Urothelium cell line (cell line): ENCODE measurements at regions not wholly inside any gene's neighbourhood (a gene's known extent, or its start where the extent isn't known, plus 50 kb on each side); places are given as distances from the start of the nearest gene placed in this dataset.
A peak's percentile ranks its signal among the peaks of the same experiment; 100 is the strongest.
"Not testable (repeated sequence)": the region's sequence is repeated elsewhere in the genome, so short reads cannot be mapped to it uniquely, and the experiment has no call there.

Source experiments
- DNase-seq: peaks from one replicate; pipeline ENCODE4 v3.0.0; 2011; ENCODE audit warnings: low spot score, mixed read lengths
- FAIRE-seq: peaks from 2 replicates; lab custom pipeline; 2011; peaks lifted over from hg19 to GRCh38; lab: Jason Lieb, UNC

DNA sequence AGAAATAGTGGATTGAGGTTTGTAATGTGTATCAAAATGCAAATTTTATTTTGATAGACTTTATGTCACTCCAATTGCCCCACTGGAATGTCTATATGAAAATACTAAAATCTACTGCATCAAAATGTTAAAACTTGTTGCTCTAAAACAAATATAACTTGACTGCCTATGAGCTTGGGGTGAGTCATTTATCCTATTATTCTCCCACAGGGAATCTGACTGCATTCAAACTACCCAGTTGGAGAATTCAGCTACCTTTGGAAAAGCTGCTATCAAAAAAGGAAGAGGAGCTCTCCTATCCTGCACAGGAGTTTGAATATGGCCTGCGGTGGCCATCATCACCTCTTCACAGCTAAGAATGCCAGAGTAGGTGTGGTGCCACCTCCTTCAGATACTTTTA, 173.1 kb downstream of the KLHL28 start:
- DNase-seq (no peak), FAIRE-seq (no peak)

DNA sequence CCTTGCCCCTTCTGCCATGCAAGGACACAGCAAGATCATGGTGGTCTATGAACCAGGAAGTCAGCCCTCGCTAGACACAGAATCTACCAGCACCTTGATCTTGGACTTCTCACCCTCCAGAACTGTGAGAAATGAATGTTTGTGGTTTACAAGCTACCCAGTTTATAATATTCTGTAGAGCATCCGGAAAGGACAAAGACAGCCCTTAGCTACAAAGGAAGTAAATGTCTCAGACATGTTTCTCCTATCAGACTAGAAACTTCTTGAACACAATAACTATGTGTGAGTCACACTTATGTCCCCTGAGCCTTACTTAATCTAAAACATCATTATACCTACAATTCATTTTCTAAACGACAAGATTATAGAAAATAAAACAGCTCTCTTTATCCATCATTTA, 176.7 kb downstream of the KLHL28 start:
- DNase-seq, result peak; percentile 33
- no peak for FAIRE-seq

DNA sequence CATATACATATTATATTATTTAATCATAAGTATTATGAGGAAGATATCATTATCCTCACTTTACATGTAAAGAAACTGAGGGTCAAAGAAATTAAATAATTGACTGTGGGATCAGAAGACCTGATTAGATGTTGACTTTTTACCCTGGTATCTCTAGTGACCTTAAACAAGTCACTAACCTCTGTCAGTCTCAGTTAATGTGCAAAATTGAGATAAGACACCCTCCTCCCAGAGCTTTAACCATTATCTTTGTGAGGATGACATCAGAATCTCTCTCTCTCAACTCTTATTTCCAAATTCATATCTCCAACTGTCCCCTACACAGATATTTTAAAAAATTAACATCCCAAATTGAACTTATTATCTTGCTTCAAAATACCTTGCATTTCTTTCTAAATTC, 177.8 kb downstream of the KLHL28 start:
- FAIRE-seq, result no peak
- DNase-seq, result no peak

DNA sequence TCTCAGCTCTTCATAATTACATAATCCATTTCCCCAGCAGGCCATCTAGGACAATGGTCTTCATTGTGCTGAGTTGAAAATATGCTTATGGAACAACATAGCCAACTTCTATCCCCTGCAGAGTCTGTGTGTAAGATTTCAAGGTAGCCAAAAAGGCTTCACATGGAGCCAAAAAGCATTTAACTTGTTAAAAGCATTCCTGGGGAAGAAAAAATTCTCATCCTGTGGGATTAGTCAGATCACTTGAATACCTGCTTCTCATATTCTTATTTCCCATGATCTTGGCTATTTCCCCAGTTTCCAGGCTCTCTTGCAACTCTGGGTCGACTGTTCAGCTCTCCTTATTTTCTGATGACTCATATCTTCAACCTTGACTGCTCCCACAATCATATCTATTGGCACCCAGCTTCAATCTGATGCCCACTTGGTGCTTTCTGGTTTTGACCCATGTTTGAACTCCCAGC, 178.9 kb downstream of the KLHL28 start:
- peak; percentile 71 for DNase-seq
- FAIRE-seq, result peak; percentile 13

DNA sequence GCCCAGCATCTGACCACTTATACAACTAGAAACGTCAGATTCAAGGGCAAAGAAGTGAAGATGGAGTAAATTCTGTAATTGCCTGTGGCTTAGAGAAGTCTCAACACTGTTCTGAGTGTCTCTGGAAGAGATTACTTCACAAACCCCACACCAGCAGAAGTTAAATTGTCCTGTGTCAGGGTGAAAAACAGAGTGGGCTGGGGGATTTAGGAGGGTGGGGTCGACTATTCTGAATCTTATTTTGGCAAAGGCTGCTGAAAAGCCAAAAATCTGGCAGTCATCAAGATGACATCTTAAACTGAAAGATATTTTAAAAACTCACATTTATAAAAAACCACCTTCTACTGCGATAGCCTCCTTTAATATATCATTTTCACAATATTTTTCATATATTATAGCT, 180.8 kb downstream of the KLHL28 start:
- FAIRE-seq (no peak), DNase-seq (no peak)

DNA sequence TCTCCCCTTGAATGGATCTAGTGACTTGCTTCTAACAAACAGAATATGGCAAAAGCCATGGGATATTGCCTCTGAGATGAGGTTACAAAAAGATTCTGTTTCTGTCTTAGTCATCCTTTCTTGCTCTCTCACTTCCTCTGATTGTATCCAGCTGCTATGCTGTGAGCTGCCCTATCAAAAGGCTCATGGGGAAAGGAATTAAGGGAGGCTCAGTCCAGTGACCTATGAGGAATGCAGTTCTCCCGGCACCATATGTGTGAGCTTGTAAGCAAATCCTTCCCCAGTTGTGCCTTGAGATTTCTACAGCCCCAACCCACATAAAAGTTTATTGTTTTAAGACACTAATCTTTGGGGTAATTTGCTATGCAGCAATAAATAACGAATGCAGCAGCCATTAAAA, 183.1 kb downstream of the KLHL28 start:
- FAIRE-seq, result no peak
- DNase-seq, result peak; percentile 37

DNA sequence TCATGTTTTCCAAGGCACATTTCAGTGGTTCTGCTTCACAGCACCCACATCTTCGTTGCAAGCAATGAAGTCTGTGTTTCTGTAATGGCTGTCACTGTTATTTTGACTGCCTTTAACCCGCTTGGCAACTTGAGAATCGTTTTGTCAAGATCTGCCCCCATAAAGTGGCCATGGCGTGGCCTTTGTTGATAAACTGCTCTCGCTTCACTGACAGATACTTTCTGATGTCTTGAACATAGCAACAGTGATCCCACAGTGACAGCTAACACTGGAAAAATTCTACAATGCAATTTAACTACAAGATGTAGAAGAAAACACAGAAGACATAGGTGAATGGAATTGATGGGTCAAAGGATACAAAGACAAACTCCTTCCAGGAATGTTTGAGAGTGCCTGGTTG, 184.2 kb downstream of the KLHL28 start:
- FAIRE-seq (peak; percentile 58), DNase-seq (no peak)

DNA sequence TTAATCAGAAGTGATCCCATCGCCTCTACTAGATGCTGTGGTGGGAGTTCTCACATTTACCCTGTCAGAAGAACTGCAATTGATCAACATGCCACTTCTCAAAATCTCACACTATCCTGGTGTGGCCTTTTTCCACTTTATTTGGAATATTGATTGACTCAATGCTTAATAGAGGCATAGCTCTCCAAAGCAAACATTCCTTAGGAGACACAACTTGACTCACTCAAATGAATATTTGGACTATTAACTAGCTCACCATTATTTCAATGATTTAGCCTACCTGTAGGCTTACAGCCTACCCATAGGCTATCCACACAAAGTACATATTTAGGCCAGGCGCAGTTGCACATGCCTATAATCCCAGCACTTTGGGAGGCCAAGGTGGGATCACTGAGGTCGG, 186.5 kb downstream of the KLHL28 start:
- FAIRE-seq (no peak), DNase-seq (no peak)

DNA sequence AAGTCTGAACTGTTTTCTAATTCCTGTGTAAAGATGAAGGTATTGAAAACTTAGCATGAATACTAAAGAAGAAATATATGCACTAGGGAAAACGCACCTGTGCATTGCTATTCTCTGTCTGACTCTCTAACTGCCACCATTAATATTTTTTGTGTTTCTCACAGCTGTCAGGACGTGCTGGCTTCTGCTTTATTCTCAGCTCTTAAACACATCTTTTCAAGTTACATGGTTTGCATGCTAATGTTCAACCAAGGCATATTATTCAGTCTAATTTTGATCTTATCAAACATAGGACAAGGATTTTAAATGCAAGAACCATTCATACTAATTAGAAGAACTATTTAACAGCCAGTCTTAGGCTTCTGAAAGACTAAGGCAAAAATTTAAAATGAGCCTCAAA, 187.4 kb downstream of the KLHL28 start:
- no peak for FAIRE-seq
- no peak for DNase-seq

DNA sequence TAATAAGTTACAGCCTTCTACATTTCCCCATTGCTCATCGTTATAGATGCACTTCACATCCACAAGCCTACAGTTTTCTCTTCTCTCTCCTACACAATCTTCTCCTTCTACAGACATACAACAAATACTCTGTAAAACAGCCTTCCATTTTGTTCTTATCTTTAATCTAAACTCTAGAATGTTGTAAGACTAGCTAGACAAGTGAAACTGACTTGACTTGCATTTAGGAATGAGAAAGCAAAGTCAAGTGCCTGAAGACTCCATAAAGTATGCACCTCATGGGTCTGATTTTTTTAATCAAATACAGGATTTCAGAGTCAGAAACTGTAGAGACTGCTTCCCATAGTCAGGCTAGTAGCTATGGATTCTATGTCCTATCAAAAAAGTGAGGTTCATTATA, 190.3 kb downstream of the KLHL28 start:
- no peak for DNase-seq
- no peak for FAIRE-seq

DNA sequence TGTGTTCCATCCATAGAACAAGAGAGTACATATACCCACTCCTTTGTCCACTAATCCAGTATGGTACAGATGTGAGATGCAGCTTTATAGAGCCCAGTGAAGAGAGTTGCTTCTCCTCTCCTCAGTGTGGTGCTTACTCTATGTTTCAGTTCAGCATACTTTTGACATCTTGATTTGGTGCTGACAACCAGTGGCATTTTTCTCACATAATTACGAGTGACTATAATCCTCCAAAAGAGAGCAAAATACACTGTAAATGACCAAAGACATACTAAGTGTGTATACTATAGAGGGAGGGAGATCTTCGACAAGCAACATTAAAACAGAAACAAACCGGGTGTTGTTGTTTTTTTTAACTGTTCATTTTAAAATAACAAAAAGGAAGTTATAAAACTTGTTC, 191.5 kb downstream of the KLHL28 start:
- DNase-seq, result no peak
- no peak for FAIRE-seq

DNA sequence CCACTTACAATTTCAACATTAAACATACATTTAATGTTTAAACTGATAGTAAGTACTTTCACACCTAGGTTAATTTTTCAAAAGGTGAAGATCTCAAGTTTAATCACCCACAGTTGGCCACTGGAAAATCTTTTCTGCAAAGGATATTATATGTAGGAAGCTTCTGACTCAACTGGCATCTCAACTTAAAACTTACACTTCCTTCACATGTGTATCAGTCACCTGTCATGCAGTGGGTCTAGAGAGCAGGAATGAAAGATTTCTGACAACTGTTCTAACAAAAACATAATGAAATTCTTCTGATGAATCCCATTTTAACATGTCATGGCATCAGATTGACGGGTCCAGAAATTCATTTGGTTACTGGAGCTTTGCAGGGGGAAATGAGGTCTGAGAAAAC, 192.8 kb downstream of the KLHL28 start:
- no peak for FAIRE-seq

DNA sequence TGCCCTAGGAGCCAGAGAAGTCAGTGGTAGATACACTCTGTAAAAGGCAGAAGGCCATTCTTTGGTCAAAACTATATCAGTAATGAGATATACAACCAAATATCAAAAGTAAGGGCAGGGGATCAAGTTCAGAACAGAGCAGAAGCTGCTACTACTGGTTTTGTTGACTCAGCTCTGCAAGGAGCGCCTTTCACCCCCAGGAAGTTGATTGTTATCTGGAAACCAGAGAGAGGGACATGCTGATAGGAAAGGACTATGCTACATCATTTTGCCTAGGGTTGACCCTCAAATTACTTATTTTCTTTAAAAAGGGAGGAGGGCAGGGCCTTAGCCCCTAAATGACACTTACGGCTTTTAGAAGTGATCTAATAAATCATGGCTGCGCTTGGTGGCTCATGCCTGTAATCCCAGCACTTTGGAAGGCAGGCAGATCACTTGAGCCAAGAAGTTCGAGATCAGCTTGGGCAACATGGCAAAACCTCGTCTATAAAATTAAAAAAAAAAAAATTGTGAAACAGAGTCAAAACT, 194.0 kb downstream of the KLHL28 start:
- FAIRE-seq (no peak), DNase-seq (no peak)

More for the DNA sequence above, 192.8 kb downstream of the KLHL28 start:
- no peak for DNase-seq

DNA sequence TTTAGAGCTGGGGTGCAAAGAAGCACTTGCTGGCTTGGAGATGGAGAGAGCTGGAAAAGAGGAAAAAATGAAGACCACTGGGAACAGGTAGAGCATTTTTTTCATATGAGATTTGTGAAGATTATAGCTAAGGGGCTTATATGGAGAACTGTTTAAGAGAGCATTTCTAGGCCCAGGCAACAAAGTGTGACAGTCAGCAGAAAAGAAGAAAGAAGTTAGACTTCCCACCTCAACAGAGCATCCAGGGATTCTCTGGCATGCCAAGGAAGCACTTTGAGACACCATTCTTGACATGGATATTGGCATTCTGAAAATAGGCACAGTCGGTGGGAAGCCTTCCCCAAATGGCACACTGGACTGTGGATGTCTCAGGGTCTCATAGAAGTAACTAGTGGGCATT, 195.5 kb downstream of the KLHL28 start:
- DNase-seq (no peak), FAIRE-seq (no peak)

DNA sequence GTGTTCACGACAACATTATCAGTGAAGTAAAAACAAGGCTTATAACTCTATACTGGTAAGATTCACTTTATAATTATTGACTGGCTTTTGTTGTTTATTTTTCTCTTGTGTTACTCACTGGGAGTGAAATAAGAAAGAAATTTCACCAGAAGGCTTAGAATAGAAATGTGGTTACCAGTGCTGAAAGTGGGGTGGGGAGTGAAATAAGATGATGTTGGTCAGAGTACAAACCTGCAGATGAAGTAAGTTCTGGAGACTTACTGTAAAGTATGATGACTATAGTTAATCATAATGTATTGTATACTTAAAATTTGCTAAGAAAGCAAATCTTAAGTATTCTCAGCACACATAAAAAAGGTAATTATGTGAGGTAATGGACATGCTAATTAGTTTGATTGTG, 198.4 kb downstream of the KLHL28 start:
- no peak for FAIRE-seq
- no peak for DNase-seq

DNA sequence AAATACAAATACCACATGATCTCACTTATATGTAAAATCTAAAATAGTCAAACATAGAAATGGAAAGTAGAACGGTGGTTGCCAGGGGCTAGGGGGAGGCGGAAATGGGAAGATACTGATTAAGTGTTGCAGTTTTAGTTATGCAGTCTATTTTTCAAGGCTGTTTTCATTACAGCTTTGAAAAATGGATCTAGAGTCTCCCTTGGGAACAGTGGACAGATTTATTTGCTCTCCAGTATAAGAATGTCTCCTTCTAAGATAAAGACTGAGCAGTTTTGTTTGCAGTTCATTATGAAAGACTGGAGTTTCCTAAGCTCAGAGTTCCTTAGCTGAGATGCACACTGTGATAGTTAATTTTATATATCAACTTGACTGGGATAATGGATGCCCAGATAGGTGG, 202.5 kb downstream of the KLHL28 start:
- no peak for FAIRE-seq
- DNase-seq, result no peak

DNA sequence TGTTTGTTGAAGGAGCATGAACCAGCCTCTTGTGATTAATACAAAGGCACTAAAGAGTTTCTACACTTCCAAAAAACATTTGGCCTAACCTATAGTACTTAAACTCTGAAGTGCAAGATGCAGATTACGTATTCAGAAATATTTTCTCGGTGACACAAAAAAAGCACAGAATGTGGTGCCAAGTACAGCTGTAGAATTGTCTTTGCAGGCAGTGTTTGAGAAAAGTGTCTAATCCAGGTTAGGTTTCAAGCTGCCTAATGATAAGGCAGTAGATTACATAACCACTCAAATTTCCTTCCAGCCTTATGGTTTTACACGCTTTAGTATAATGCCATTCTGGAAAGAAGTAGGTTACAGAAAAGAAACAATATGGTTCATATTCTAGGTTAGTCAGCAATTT, 205.2 kb downstream of the KLHL28 start:
- DNase-seq, result no peak
- FAIRE-seq, result no peak

DNA sequence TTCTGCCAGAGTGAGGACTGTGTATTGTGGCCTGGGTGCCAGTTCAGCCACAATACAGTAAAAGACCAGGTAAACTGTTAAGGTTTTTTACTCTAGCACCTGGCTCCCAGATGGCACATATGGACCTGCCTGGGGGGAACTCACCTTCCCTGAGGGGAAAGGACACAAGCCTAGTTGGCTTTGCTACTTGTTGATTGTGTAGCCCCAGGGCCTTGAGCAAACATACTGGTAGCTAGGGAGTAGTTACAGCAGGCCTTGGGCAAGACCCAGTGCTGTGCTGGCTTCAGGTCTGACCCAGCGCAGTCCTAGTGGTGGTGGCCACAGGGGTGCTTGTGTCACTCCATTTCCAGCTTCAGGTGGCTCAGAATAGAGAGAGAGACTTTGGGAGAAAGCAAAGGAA, 216.4 kb downstream of the KLHL28 start:
- FAIRE-seq, result no peak
- no peak for DNase-seq

DNA sequence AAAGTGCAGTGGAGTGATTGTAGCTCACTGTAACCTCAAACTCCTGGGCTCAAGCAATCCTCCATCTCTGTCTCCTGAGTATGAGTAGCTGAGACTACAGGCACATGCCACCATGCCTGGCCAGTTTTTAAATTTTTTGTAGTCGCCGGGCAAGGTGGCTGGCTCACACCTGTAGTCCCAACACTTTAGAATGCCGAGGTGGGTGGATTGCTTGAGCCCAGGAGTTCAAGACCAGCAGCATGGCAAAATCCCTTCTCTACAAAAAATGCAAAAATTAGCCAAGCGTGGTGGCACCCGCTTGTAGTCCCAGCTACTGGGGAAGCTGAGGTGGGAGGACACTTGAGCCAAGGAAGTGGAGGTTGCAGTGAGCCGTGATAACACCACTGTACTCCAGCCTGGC, 219.5 kb downstream of the KLHL28 start:
- no peak for DNase-seq
- FAIRE-seq, result no peak

DNA sequence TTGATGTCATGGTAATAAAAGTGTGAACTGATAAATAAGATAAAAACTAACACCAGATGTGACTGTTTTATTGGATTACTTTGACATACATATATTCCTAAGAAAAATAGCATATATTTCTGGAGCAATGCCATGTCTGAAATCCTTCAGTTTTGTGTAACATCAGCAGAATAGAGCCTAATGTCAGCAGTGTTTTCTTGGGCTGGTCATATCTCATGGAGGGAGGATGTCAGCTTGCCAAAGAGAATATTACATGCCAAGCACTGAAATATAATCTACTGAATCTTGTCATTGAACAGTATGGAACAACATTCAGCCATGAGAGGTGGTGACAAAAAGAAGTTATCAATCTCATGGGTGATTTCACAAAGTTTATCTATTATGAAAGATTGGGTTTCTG, 220.3 kb downstream of the KLHL28 start:
- peak; percentile 50 for FAIRE-seq
- no peak for DNase-seq

DNA sequence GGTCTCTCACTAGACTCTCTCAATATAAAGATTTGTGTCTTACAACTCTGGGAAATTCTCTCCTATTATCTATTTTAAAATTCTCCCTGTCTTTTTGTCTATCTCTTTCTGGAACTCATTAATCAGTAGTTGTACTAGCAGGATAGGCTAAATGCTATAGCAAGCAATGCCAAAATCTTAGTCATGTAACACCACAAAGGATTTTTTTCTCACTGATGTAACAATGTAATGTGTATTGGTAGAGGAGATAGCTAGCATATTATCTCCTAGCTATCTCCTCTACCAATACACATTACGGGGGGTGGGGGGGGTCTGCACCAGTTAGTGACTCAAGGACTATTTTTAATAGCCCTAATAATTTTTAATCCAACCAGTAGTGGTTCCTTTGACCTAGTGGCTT, 225.4 kb downstream of the KLHL28 start:
- DNase-seq (no peak), FAIRE-seq (no peak)

DNA sequence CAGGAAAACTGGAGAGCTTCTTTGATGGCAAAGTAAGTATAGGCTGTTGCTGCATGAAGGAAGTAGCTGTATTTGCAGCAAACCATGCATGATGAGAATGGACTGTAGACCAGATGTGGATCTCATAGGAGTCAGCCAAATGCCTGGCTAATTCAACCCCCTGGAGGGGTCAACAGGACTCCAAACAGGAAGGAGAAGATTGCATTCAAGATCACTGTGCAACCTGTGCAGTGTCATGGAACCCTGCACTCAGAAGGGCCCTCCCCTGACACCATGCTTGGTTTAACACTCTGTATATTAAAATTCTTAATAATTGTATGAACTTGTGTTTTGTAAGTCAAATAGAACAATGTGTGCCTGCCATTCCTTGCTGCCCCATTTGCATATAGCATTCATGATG, 225.1 kb upstream of the FSCB start:
- FAIRE-seq, result no peak
- no peak for DNase-seq

DNA sequence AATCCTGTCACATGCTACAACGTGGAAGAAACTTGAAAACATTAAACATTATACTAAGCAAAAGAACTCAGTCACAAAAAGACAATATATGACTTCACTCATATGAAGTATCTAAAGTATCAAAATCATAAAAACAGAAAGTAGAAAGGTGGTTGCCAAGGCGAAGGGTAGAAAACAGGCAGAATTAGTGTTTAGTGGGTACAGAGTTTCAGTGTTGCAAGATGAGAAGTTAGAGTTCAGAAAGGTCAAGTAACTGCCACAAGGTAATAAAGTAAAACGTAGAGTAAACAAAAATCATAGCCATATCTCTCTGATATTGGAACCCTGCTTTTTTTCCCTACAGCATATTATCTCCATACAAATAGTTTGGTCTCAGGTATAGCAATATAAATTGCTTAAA, 223.8 kb upstream of the FSCB start:
- DNase-seq (no peak), FAIRE-seq (no peak)

DNA sequence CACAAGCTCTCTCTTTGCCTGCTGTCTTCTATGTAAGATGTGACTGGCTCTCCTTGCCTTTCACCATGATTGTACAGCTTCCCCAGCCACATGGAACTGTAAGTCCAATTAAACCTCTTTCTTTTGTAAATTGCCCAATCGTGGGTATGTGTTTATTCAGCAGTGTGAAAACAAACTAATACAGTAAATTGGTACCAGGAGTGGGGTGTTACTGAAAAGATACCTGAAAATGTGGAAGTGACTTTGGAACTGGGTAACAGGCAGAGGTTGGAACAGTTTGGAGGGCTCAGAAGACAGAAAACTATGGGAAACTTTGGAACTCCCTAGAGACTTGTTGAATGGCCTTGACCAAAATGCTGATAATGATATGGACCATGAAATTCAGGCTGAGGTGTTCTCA, 214.3 kb upstream of the FSCB start:
- not testable (repeated sequence) for DNase-seq, FAIRE-seq
